AG04449 (cell line): ENCODE measurements at regions not wholly inside any gene's neighbourhood (a gene's known extent, or its start where the extent isn't known, plus 50 kb on each side); places are given as distances from the start of the nearest gene placed in this dataset.

ENCODE experiments used
- CTCF ChIA-PET: fragments of 350-600 bp; formaldehyde crosslinking; extraction: SDS; loops from one replicate; lab custom pipeline; 2021; ENCODE audit warnings: antibody characterized with exemption; lab: Yijun Ruan, JAX
- POLR2A ChIA-PET: fragments of 400-600, 350-600 bp; formaldehyde crosslinking; extraction: SDS; loops from one replicate; lab custom pipeline; 2020; ENCODE audit warnings: antibody characterized with exemption, inconsistent platforms; lab: Yijun Ruan, JAX
- DNase-seq: peaks from one replicate; pipeline ENCODE4 v3.0.0-alpha.2; 2010; ENCODE audit warnings: low read depth, low spot score
- H3K4me3 ChIP-seq: 2 replicates; pipeline ENCODE4 v1.5.1; 2011; ENCODE audit warnings: low read depth, mild to moderate bottlenecking, control low read depth, low read length
- TF ChIP-seq, protein P1 (sequence below): IDR thresholded peaks from one replicate; pipeline ENCODE4 v1.5.1; 2011; ENCODE audit warnings: mild to moderate bottlenecking, moderate library complexity, low read length, control low read depth, inconsistent platforms; ENCODE audit not compliant: insufficient read depth; ENCODE audit errors: missing control alignments

DNA sequence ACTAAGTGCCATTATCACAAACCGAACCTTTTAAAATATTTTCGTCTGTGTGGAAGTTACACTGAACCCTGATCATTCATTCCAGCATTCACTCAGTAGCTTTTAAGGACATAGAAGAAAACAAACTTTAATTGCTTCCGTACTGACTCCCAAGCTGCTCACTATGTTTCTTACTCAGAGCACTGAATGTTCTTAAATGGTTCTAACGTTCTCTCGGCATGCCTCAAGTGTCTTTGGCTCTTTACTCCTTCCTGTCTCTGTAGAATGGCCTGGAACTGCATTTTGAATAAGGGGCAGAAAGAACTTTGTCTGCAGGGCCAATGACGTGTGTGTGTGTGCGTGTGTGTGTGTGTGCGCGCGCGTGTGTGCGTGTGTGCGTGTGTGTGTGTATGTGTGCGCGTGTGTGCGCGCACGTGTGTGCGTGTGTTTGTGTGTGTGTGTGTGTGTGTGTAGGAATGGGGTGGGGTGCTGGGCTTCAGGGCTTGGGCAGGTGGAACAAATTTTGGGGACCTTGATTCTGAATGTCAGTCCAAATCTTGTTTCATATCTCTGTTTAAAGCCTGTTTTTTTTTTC lies 50.5 kb upstream of the PAQR3 start:
- CTCF ChIA-PET, result interaction anchor here (1.2 kb wide), 1 partner anchor 37 kb away, joined by 3 read pairs; no protein-coding TSS in a partner anchor
- TF ChIP-seq, protein P1, sequence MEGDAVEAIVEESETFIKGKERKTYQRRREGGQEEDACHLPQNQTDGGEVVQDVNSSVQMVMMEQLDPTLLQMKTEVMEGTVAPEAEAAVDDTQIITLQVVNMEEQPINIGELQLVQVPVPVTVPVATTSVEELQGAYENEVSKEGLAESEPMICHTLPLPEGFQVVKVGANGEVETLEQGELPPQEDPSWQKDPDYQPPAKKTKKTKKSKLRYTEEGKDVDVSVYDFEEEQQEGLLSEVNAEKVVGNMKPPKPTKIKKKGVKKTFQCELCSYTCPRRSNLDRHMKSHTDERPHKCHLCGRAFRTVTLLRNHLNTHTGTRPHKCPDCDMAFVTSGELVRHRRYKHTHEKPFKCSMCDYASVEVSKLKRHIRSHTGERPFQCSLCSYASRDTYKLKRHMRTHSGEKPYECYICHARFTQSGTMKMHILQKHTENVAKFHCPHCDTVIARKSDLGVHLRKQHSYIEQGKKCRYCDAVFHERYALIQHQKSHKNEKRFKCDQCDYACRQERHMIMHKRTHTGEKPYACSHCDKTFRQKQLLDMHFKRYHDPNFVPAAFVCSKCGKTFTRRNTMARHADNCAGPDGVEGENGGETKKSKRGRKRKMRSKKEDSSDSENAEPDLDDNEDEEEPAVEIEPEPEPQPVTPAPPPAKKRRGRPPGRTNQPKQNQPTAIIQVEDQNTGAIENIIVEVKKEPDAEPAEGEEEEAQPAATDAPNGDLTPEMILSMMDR, result no peak
- DNase-seq, result no peak
- no peak overlapping the region for H3K4me3 ChIP-seq
- POLR2A ChIA-PET, result no interaction called here
